ENCODE measurements at regions not wholly inside any gene's neighbourhood (a gene's known extent, or its start where the extent isn't known, plus 50 kb on each side); places are given as distances from the start of the nearest gene placed in this dataset.
A peak's percentile ranks its signal among the peaks of the same experiment; 100 is the strongest.

DNA sequence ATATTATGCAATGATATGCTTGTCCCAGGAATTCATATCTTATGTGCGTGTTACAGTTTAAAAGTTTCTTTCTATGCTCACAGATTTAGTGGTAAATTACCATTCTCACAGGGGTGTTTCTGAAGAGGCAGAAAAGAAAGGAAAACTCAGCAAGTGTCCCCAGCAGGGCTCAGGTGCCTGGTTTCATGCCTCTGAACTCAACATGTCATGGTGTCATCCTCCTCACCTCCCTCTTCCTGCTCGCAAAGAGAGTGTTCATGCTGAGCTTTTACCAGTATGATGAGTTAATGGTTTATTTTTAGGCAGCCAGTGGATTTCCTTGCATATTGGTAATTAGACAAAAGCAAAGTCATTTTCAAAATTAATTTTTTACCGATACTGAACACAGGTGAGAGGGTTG, 492.9 kb upstream of the ZEB2 start:
- no peak overlapping the region for H3K4me3 ChIP-seq (ENCODE audit: low read length in 3 of 3)
- no peaks in the 10 kb centered on the region for H3K36me3 ChIP-seq (ENCODE audit: control insufficient read depth in 2 of 3, insufficient read depth in 3 of 3, low read length in 3 of 3)
- no peak overlapping the region for H3K9ac ChIP-seq (ENCODE audit: low read length in 3 of 3)
- FAIRE-seq (no peak), DNase-seq (peak in 3 of 5 donors; percentile 13 to 30 (median 29))
- H3K9me3 ChIP-seq (ENCODE audit: control insufficient read depth in 2 of 3, insufficient read depth in 1 of 3, low read length in 3 of 3) = no peaks in the 10 kb centered on the region
- no peaks in the 10 kb centered on the region for H3K27me3 ChIP-seq (ENCODE audit: control insufficient read depth, insufficient read depth, low read length)
- H3K27ac ChIP-seq (ENCODE audit: low read depth in 2 of 2, low read length in 2 of 2) = no peak overlapping the region
- H3K4me1 ChIP-seq (ENCODE audit: control insufficient read depth in 2 of 3, insufficient read depth in 2 of 3, low read depth in 1 of 3, low read length in 3 of 3) = no peaks in the 10 kb centered on the region
- TF ChIP-seq CTCF (IDR thresholded peaks at IDR 0.05; ENCODE audit: borderline replicate concordance, extremely low read depth, insufficient read depth) = no peak
- intact Hi-C loops (cut with DNase I) = no loop called here

GRCh38 chr2:145012214-145012670, 492.3 kb upstream of the ZEB2 start:
- DNase-seq (peak in 3 of 5 donors; percentile 30 to 73 (median 66)), FAIRE-seq (no peak)
- Histone ChIP-seq H3K9ac (ENCODE audit: low read length in 3 of 3) (no peak overlapping the region), H3K27me3 (ENCODE audit: control insufficient read depth, insufficient read depth, low read length) (no peaks in the 10 kb centered on the region), H3K4me1 (ENCODE audit: control insufficient read depth in 2 of 3, insufficient read depth in 2 of 3, low read depth in 1 of 3, low read length in 3 of 3) (no peaks in the 10 kb centered on the region), H3K4me3 (ENCODE audit: low read length in 3 of 3) (no peak overlapping the region), H3K36me3 (ENCODE audit: control insufficient read depth in 2 of 3, insufficient read depth in 3 of 3, low read length in 3 of 3) (no peaks in the 10 kb centered on the region), H3K27ac (ENCODE audit: low read depth in 2 of 2, low read length in 2 of 2) (no peak overlapping the region), H3K9me3 (ENCODE audit: control insufficient read depth in 2 of 3, insufficient read depth in 1 of 3, low read length in 3 of 3) (no peaks in the 10 kb centered on the region)
- intact Hi-C loops (cut with DNase I) = no loop called here
- no peak for TF ChIP-seq CTCF (IDR thresholded peaks at IDR 0.05; ENCODE audit: borderline replicate concordance, extremely low read depth, insufficient read depth)

DNA sequence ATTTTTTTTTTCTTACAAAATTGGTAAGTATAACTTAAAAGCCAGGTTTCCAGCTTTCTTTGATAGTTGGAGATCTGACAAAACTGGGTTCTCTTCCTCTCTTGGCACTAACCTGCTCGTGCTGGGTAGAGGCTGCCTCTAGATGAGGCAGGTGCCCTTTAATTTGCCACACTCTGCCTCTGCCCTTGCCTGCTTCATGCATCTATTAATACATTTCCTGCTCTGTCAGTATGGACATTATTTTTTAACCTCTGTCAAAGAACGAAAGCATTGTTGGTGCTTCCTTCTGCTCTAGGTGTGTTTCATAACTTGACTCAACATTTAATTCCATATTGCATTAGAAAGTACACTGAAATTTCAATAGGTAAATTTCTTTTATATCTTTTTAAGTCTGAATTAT, 490.7 kb upstream of the ZEB2 start:
- Histone ChIP-seq H3K36me3 (ENCODE audit: control insufficient read depth in 2 of 3, insufficient read depth in 3 of 3, low read length in 3 of 3) (no peaks in the 10 kb centered on the region), H3K27me3 (ENCODE audit: control insufficient read depth, insufficient read depth, low read length) (no peaks in the 10 kb centered on the region), H3K27ac (ENCODE audit: low read depth in 2 of 2, low read length in 2 of 2) (no peak overlapping the region), H3K9me3 (ENCODE audit: control insufficient read depth in 2 of 3, insufficient read depth in 1 of 3, low read length in 3 of 3) (no peaks in the 10 kb centered on the region), H3K4me1 (ENCODE audit: control insufficient read depth in 2 of 3, insufficient read depth in 2 of 3, low read depth in 1 of 3, low read length in 3 of 3) (no peaks in the 10 kb centered on the region), H3K4me3 (ENCODE audit: low read length in 3 of 3) (no peak overlapping the region), H3K9ac (ENCODE audit: low read length in 3 of 3) (no peak overlapping the region)
- no peak for FAIRE-seq
- TF ChIP-seq CTCF (IDR thresholded peaks at IDR 0.05; ENCODE audit: borderline replicate concordance, extremely low read depth, insufficient read depth) = no peak
- DNase-seq = no peak
- intact Hi-C loops (cut with DNase I) = no loop called here

DNA sequence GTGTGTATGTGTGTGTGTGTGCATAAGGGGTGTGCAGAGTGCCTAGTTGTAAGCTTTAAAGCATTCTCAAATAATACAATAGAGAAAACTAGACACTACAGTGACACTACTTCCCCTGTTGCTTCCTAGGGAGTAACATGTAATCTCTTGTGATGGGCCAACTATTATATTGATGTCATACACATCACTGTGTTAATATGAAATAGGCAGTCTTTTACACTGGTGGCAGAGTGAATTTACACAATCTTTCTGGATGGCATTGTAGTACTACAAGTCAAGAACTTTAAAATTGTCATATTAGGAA, 488.0 kb upstream of the ZEB2 start:
- Histone ChIP-seq H3K27me3 (ENCODE audit: control insufficient read depth, insufficient read depth, low read length) (no peaks in the 10 kb centered on the region), H3K4me1 (ENCODE audit: control insufficient read depth in 2 of 3, insufficient read depth in 2 of 3, low read depth in 1 of 3, low read length in 3 of 3) (no peaks in the 10 kb centered on the region), H3K36me3 (ENCODE audit: control insufficient read depth in 2 of 3, insufficient read depth in 3 of 3, low read length in 3 of 3) (no peaks in the 10 kb centered on the region), H3K9me3 (ENCODE audit: control insufficient read depth in 2 of 3, insufficient read depth in 1 of 3, low read length in 3 of 3) (no peaks in the 10 kb centered on the region), H3K4me3 (ENCODE audit: low read length in 3 of 3) (no peak overlapping the region), H3K9ac (ENCODE audit: low read length in 3 of 3) (no peak overlapping the region), H3K27ac (ENCODE audit: low read depth in 2 of 2, low read length in 2 of 2) (no peak overlapping the region)
- DNase-seq (no peak), FAIRE-seq (no peak)
- intact Hi-C loops (cut with DNase I) = no loop called here
- no peak for TF ChIP-seq CTCF (IDR thresholded peaks at IDR 0.05; ENCODE audit: borderline replicate concordance, extremely low read depth, insufficient read depth)

Measured in kidney (tissue), 13 donors.